C4-2B (cell line): ENCODE measurements at regions not wholly inside any gene's neighbourhood (a gene's known extent, or its start where the extent isn't known, plus 50 kb on each side); places are given as distances from the start of the nearest gene placed in this dataset.

Experiments used
- H3K27ac ChIP-seq: fragments of 450-650 bp; 2 replicates; pipeline ENCODE4 v1.5.1; 2017
- ZFX ChIP-seq: fragments of 450-650 bp; IDR thresholded peaks from 2 replicates; pipeline ENCODE4 v1.6.1; 2017
- TF ChIP-seq, protein P1 (sequence below): fragments of 450-650 bp; conservative IDR thresholded peaks from 2 replicates; pipeline ENCODE4 v1.5.1; 2017; ENCODE audit warnings: mild to moderate bottlenecking

DNA sequence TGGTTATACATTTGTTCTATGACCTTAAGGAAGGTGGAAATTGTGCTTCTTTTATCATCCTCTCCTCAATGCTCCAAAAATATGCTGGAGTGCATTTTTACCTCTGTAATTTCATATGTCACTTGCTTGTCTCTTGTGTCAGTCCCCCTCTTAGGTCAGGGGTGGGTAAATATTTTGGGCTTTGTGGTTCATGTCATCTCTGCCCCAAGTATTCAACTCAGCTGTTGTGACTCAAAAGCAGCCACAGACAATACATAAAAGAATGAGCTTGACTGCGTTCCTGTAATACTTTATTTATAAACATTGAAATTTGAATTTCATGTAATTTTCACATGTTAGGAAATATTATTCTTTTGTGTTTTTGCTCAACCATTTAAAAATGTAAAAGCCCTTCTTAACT, 60.4 kb upstream of the SLC24A5 start:
- H3K27ac ChIP-seq, result no peak overlapping the region
- TF ChIP-seq, protein P1, sequence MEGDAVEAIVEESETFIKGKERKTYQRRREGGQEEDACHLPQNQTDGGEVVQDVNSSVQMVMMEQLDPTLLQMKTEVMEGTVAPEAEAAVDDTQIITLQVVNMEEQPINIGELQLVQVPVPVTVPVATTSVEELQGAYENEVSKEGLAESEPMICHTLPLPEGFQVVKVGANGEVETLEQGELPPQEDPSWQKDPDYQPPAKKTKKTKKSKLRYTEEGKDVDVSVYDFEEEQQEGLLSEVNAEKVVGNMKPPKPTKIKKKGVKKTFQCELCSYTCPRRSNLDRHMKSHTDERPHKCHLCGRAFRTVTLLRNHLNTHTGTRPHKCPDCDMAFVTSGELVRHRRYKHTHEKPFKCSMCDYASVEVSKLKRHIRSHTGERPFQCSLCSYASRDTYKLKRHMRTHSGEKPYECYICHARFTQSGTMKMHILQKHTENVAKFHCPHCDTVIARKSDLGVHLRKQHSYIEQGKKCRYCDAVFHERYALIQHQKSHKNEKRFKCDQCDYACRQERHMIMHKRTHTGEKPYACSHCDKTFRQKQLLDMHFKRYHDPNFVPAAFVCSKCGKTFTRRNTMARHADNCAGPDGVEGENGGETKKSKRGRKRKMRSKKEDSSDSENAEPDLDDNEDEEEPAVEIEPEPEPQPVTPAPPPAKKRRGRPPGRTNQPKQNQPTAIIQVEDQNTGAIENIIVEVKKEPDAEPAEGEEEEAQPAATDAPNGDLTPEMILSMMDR, result no peak
- no peak for TF ChIP-seq ZFX

DNA sequence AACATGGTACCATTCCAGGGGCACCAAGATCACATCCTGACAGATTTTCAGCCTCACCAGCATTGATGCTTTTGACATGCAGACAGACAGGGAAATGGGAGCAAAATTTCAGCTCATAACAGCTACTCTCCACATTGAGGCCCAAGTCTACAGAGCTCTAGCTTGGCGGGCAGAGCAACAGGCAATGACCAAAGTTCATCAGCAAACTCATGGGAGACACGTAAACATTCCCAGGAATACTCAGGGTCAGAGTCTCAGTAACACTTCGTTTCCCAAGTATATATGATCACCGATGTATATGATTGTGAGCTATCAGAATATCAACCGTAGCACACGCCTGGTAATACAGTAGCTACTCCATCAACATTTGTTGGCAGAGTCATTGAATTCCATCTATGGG, 59.2 kb upstream of the SLC24A5 start:
- H3K27ac ChIP-seq, result no peak overlapping the region
- no peak for TF ChIP-seq ZFX
- TF ChIP-seq, protein P1, result no peak

DNA sequence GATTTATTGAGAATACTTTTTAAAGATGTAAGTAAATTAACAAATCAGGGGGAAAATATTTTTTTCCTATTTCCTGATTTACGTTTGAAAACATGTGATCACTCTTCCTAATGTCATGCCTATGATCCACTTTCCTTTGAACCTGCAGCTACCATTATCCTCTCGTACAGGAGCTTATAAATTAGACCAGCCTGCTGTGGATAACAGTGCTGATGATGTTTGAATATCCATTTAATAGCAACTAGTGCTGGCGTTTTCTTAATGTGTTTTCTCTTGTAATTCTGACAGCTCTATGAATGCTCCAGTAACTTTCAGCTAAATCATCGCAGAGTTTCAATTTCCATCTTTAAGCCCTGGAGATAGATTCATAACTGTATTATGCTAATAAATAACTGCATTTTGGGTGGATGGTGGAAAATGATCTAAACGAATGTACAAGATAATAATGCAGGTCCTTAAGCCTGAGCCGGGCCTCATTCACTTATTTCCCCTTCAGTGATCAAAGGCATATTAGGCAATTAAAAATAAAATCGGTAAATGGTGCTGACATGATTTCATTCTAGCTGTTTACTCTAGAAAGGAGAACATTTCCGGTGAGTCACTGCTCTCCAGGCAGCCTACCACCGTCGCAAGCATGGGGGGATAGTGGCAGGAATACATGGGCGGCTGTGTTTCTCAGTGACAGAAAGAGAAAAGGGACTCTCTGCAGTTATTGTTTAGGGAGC, 58.5 kb upstream of the SLC24A5 start:
- TF ChIP-seq, protein P1, result no peak
- no peak for TF ChIP-seq ZFX
- no peak overlapping the region for H3K27ac ChIP-seq

DNA sequence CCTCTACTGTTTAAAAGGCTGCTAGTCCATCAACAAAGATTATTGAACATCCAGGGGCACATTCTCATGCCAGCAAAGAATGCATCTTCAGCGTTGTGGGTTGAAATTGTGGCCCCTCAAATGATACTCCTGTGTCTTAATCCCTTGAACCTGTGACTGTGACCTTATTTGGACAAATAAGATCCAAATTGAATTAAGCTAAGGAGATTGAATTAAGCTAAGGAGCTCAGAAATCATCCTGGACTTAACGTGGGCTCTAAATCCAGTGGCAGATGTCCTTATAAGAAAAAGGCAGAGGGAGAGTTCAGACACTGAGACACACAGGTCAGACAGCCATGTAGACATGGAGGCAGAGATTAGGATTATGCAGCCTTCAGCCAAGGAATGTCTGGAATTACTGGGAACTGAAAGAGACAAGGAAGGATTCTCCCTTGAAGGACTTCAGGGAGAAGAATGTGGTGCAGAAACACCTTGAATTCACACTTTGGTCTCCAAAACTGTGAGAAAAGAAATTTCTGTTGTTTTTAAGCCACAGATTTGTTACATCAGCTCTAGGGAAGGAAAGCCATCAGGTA, 57.3 kb upstream of the SLC24A5 start:
- no peak overlapping the region for H3K27ac ChIP-seq
- TF ChIP-seq ZFX, result no peak
- TF ChIP-seq, protein P1, result no peak

DNA sequence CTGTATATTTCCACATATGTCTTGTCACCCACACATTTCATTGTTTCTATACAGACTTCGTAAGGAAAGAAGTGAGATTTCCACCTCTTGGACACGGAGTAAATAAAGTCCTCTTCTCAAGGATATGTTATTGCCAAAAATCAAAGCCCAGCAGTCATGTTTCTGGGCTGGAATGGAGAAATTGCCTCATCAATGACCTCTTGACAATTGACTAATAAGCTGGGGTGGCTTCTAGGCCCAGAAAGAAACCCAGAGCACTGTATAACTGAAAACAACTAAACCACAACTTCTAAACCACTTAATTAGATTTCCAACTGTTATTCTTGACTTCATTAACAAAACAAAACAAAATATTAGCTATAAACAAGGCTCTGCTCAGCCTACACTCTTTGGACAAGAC, 56.4 kb upstream of the SLC24A5 start:
- H3K27ac ChIP-seq, result no peak overlapping the region
- TF ChIP-seq, protein P1, result no peak
- TF ChIP-seq ZFX, result no peak

DNA sequence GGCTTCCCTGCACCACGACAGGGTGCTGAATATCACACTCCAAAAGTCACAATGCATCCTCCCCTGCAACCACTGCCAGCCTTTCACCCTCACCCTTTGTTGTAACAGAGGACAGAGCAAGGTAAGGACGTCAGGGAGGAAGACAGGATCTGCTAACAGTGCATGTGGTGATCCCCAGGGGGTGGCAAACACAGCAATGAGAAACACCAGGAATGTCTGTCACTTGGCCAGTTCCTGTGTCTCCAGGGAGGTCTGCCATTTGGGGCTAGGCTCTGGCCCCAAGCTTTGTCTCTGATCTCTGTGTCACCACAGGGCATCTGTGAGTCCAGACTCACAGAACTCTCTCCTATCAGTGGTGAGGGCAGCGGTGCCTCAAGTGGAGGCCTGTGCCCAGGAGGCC, 54.3 kb upstream of the SLC24A5 start:
- TF ChIP-seq ZFX, result no peak
- TF ChIP-seq, protein P1, result no peak
- H3K27ac ChIP-seq, result no peak overlapping the region
